Esophagus squamous epithelium (tissue), 5 donors: ENCODE measurements at regions not wholly inside any gene's neighbourhood (a gene's known extent, or its start where the extent isn't known, plus 50 kb on each side); places are given as distances from the start of the nearest gene placed in this dataset.
"Not testable (repeated sequence)": the region's sequence is repeated elsewhere in the genome, so short reads cannot be mapped to it uniquely, and the experiment has no call there.

Experiments used
- DNase-seq: peaks from one replicate; lab custom pipeline; 2025; lab: John Stamatoyannopoulos, UW
- H3K27ac ChIP-seq, 4 donors: fragments of 200-600 bp; sonication (generic); one replicate each; pipeline ENCODE4 v1.5.1; 2016 to 2019; ENCODE audit warnings: mild to moderate bottlenecking in 1 of 4
- H3K27me3 ChIP-seq, 4 donors: fragments of 200-600 bp; sonication (generic); 1 replicate in 3 of 4; 2 replicates in 1 of 4; pipeline versions ENCODE4 v1.5.1 to v1.6.0; 2017 to 2021; ENCODE audit warnings: antibody characterized with exemption in 1 of 4
- H3K36me3 ChIP-seq, 3 donors: fragments of 200-600 bp; sonication (generic); one replicate each; pipeline ENCODE4 v1.5.1; 2016 to 2019
- H3K4me1 ChIP-seq, 3 donors: fragments of 200-600 bp; sonication (generic); one replicate each; pipeline ENCODE4 v1.5.1; 2017 to 2019
- H3K4me3 ChIP-seq, 4 donors: fragments of 200-600 bp; sonication (generic); 1 replicate in 3 of 4; 2 replicates in 1 of 4; pipeline ENCODE4 v1.5.1; 2016 to 2019; ENCODE audit warnings: mild to moderate bottlenecking in 2 of 4, moderate library complexity in 1 of 4
- H3K9me3 ChIP-seq, 3 donors: fragments of 200-600 bp; sonication (generic); one replicate each; pipeline ENCODE4 v1.5.1; 2016 to 2019
- CTCF ChIP-seq, 6 experiments: fragments of 450-650 bp in 4 of 6; fragments of 200-600 bp in 2 of 6; sonication (generic) in 2 of 6; IDR thresholded peaks; one replicate each; pipeline ENCODE4 v1.5.1; 2016 to 2019; ENCODE audit warnings: antibody characterized with exemption in 6 of 6, mild to moderate bottlenecking in 4 of 6, moderate library complexity in 4 of 6
- POLR2A ChIP-seq, 4 donors: fragments of 450-650 bp; IDR thresholded peaks; one replicate each; pipeline ENCODE4 v1.6.1; 2017; ENCODE audit warnings: antibody characterized with exemption in 4 of 4, mild to moderate bottlenecking in 4 of 4, moderate library complexity in 3 of 4
- WGBS, 2 donors: methylation state at CpG; one replicate each; pipeline ENCODE4 v1.1.5; 2018; 5-methylcytosine and 5-hydroxymethylcytosine counted together
- intact Hi-C: fragments of 100-400 bp; cut with DNase I; formaldehyde crosslinking; loops from one replicate; pipeline ENCODE4 v1.15.0; 2022
- donor health status: DM: yes; HTN: yes; CAD: no.

- WGBS, 2 donors: 30 to 33% methylated on average over 2 of the region's 2 CpGs
- no peaks in the 10 kb centered on the region for H3K36me3 ChIP-seq
- intact Hi-C loops: no loop called here
- H3K27ac ChIP-seq: no peak overlapping the region
- H3K4me3 ChIP-seq: no peak overlapping the region
- no peaks in the 10 kb centered on the region for H3K27me3 ChIP-seq
- H3K4me1 ChIP-seq: no peaks in the 10 kb centered on the region
- TF ChIP-seq POLR2A (IDR thresholded peaks at IDR 0.05) (no peak), CTCF (IDR thresholded peaks at IDR 0.05) (no peak)
- no peak for DNase-seq
- H3K9me3 ChIP-seq: no peaks in the 10 kb centered on the region
These were observed 431.0 kb downstream of the SMARCA1 start for GRCh38 chrX:129092242-129092641.

- H3K36me3 ChIP-seq: no peaks in the 10 kb centered on the region
- H3K4me3 ChIP-seq: no peak overlapping the region
- WGBS, 2 donors: 33 to 52% methylated on average over 2 of the region's 2 CpGs
- H3K27ac ChIP-seq: no peak overlapping the region
- TF ChIP-seq CTCF (IDR thresholded peaks at IDR 0.05) (no peak), POLR2A (IDR thresholded peaks at IDR 0.05) (no peak)
- no peaks in the 10 kb centered on the region for H3K9me3 ChIP-seq
- H3K27me3 ChIP-seq: no peaks in the 10 kb centered on the region
- no peaks in the 10 kb centered on the region for H3K4me1 ChIP-seq
- DNase-seq: no peak
- intact Hi-C loops: no loop called here
These were observed 432.2 kb downstream of the SMARCA1 start for GRCh38 chrX:129091097-129091496.

- Histone ChIP-seq H3K27me3 (no peaks in the 10 kb centered on the region), H3K36me3 (no peaks in the 10 kb centered on the region), H3K9me3 (no peaks in the 10 kb centered on the region), H3K27ac (no peak overlapping the region), H3K4me3 (no peak overlapping the region), H3K4me1 (no peaks in the 10 kb centered on the region)
- no peak for DNase-seq
- 87% methylated on average over 3 of the region's 7 CpGs; no CpG with 5 or more reads in 1 of the 2 donors for WGBS, 2 donors
- intact Hi-C loops: no loop called here
- TF ChIP-seq CTCF (IDR thresholded peaks at IDR 0.05) (no peak), POLR2A (IDR thresholded peaks at IDR 0.05) (no peak)
These were observed 436.5 kb downstream of the SMARCA1 start for GRCh38 chrX:129086802-129087201.

GRCh38 chrX:129084291-129084690, 439.0 kb downstream of the SMARCA1 start:
- intact Hi-C loops, H3K4me1 ChIP-seq, H3K27ac ChIP-seq: not testable (repeated sequence)

GRCh38 chrX:129077424-129078170, 445.7 kb downstream of the SMARCA1 start:
- intact Hi-C loops: no loop called here
- WGBS, 2 donors: 34 to 35% methylated on average over 3 of the region's 3 CpGs
- H3K27ac ChIP-seq: no peak overlapping the region
- no peak for DNase-seq
- H3K9me3 ChIP-seq: no peaks in the 10 kb centered on the region
- H3K4me1 ChIP-seq: no peaks in the 10 kb centered on the region
- H3K27me3 ChIP-seq: no peaks in the 10 kb centered on the region
- H3K4me3 ChIP-seq: no peak overlapping the region
- no peaks in the 10 kb centered on the region for H3K36me3 ChIP-seq
- TF ChIP-seq POLR2A (IDR thresholded peaks at IDR 0.05) (no peak), CTCF (IDR thresholded peaks at IDR 0.05) (no peak)

More at GRCh38 chrX:129084291-129084690, 439.0 kb downstream of the SMARCA1 start:
- 84 to 96% methylated on average over 3 of the region's 3 CpGs for WGBS, 2 donors
- not testable (repeated sequence) for DNase-seq, H3K27me3 ChIP-seq, H3K4me3 ChIP-seq, H3K36me3 ChIP-seq, H3K9me3 ChIP-seq
